ENCODE measurements at regions not wholly inside any gene's neighbourhood (a gene's known extent, or its start where the extent isn't known, plus 50 kb on each side); places are given as distances from the start of the nearest gene placed in this dataset.

GRCh38 chr11:40010011-40010410 lies 1449.4 kb downstream of the LRRC4C start:
- no peak for TF ChIP-seq POLR2A (IDR thresholded peaks at IDR 0.05)
- no peak for TF ChIP-seq EP300 (IDR thresholded peaks at IDR 0.05)
- TF ChIP-seq CTCF (IDR thresholded peaks at IDR 0.05) = no peak
- Histone ChIP-seq H3K27me3 (no peaks in the 10 kb centered on the region), H3K4me1 (no peaks in the 10 kb centered on the region), H3K9me3 (no peaks in the 10 kb centered on the region), H3K36me3 (no peaks in the 10 kb centered on the region), H3K4me3 (no peak overlapping the region), H3K27ac (no peak overlapping the region)
- no peak for DNase-seq (ENCODE audit: low spot score in 2 of 2)
- WGBS, 2 donors = 74 to 79% methylated on average over 3 of the region's 3 CpGs

GRCh38 chr11:39992551-39992950 lies 1466.9 kb downstream of the LRRC4C start:
- no peak overlapping the region for H3K4me3 ChIP-seq
- DNase-seq (ENCODE audit: low spot score in 2 of 2) = no peak
- no peak for TF ChIP-seq EP300 (IDR thresholded peaks at IDR 0.05)
- TF ChIP-seq CTCF (IDR thresholded peaks at IDR 0.05) = no peak
- TF ChIP-seq POLR2A (IDR thresholded peaks at IDR 0.05) = no peak
- WGBS, 2 donors = 64 to 77% methylated on average over 2 of the region's 2 CpGs
- H3K27ac ChIP-seq = no peak overlapping the region
- H3K9me3 ChIP-seq = peaks cover 0 to 2% (median 0%) of the 10 kb centered on the region in 4 donors
- H3K4me1 ChIP-seq = no peaks in the 10 kb centered on the region
- H3K36me3 ChIP-seq = no peaks in the 10 kb centered on the region
- no peaks in the 10 kb centered on the region for H3K27me3 ChIP-seq

GRCh38 chr11:39990421-39990831 lies 1469.0 kb downstream of the LRRC4C start:
- no peak for TF ChIP-seq POLR2A (IDR thresholded peaks at IDR 0.05)
- DNase-seq (ENCODE audit: low spot score in 2 of 2) = no peak
- whole genome bisulfite sequencing, 2 donors = 9 to 17% methylated on average over 6 of the region's 6 CpGs
- peaks cover 0 to 6% (median 0%) of the 10 kb centered on the region in 4 donors for H3K9me3 ChIP-seq
- no peak overlapping the region for H3K27ac ChIP-seq
- no peaks in the 10 kb centered on the region for H3K4me1 ChIP-seq
- H3K4me3 ChIP-seq = no peak overlapping the region
- H3K36me3 ChIP-seq = no peaks in the 10 kb centered on the region
- H3K27me3 ChIP-seq = no peaks in the 10 kb centered on the region

- Histone ChIP-seq H3K4me1 (no peaks in the 10 kb centered on the region), H3K27ac (no peak overlapping the region), H3K27me3 (no peaks in the 10 kb centered on the region), H3K9me3 (peaks cover 0 to 2% (median 0%) of the 10 kb centered on the region in 4 donors), H3K4me3 (no peak overlapping the region), H3K36me3 (no peaks in the 10 kb centered on the region)
- WGBS, 2 donors = 71 to 73% methylated on average over 1 of the region's 1 CpG
- no peak for TF ChIP-seq EP300 (IDR thresholded peaks at IDR 0.05)
- TF ChIP-seq POLR2A (IDR thresholded peaks at IDR 0.05) = no peak
- TF ChIP-seq CTCF (IDR thresholded peaks at IDR 0.05) = no peak
- no peak for DNase-seq (ENCODE audit: low spot score in 2 of 2)
These were observed 1484.4 kb downstream of the LRRC4C start for GRCh38 chr11:39975091-39975490.

- WGBS, 2 donors = 80 to 82% methylated on average over 5 of the region's 5 CpGs
- no peak for DNase-seq (ENCODE audit: low spot score in 2 of 2)
- Histone ChIP-seq H3K27ac (no peak overlapping the region), H3K4me3 (no peak overlapping the region), H3K27me3 (no peaks in the 10 kb centered on the region), H3K9me3 (no peaks in the 10 kb centered on the region), H3K4me1 (no peaks in the 10 kb centered on the region), H3K36me3 (no peaks in the 10 kb centered on the region)
- TF ChIP-seq EP300 (IDR thresholded peaks at IDR 0.05) (no peak), CTCF (IDR thresholded peaks at IDR 0.05) (no peak), POLR2A (IDR thresholded peaks at IDR 0.05) (no peak)
These were observed 1487.0 kb downstream of the LRRC4C start for GRCh38 chr11:39972461-39972860.

GRCh38 chr11:39971938-39972337 lies 1487.5 kb downstream of the LRRC4C start:
- no peaks in the 10 kb centered on the region for H3K27me3 ChIP-seq
- H3K4me3 ChIP-seq = no peak overlapping the region
- no peaks in the 10 kb centered on the region for H3K36me3 ChIP-seq
- no peaks in the 10 kb centered on the region for H3K9me3 ChIP-seq
- WGBS, 2 donors = 91 to 98% methylated on average over 3 of the region's 3 CpGs
- TF ChIP-seq EP300 (IDR thresholded peaks at IDR 0.05) (no peak), CTCF (IDR thresholded peaks at IDR 0.05) (no peak), POLR2A (IDR thresholded peaks at IDR 0.05) (no peak)
- H3K27ac ChIP-seq = no peak overlapping the region
- no peak for DNase-seq (ENCODE audit: low spot score in 2 of 2)
- H3K4me1 ChIP-seq = no peaks in the 10 kb centered on the region
